B cell (primary cell): ENCODE measurements at regions not wholly inside any gene's neighbourhood (a gene's known extent, or its start where the extent isn't known, plus 50 kb on each side); places are given as distances from the start of the nearest gene placed in this dataset.

Source experiments
- ATAC-seq: fragments of 200-7000 bp; cut with Tn5 transposase; one replicate; pipeline ENCODE4 v1.10.0; 2021; ENCODE audit warnings: low read depth, mild to moderate bottlenecking, moderate number of reproducible peaks, moderate library complexity
- CTCF ChIA-PET: fragments of 350-600 bp; sonication (Branson Sonifier 250); formaldehyde crosslinking; loops from one replicate; lab custom pipeline; 2021; ENCODE audit warnings: antibody characterized with exemption, inconsistent platforms; lab: Charles Lee
- POLR2A ChIA-PET: fragments of 350-600 bp; sonication (Branson Sonifier 250); formaldehyde crosslinking; loops from one replicate; lab custom pipeline; 2021; ENCODE audit warnings: antibody characterized with exemption; lab: Charles Lee
- DNase-seq: peaks from one replicate; pipeline ENCODE4 v3.0.0; 2013
- H2AFZ ChIP-seq: 2 replicates; pipeline ENCODE4 v1.6.1; 2012; ENCODE audit warnings: mild to moderate bottlenecking, low read depth, low read length; ENCODE audit not compliant: insufficient read depth, poor library complexity, severe bottlenecking
- H3K27ac ChIP-seq, 2 donors: 1 replicate in 1 of 2; 2 replicates in 1 of 2; pipeline ENCODE4 v1.5.1; 2012 to 2013; ENCODE audit warnings: low read length in 2 of 2, mild to moderate bottlenecking in 2 of 2, moderate library complexity in 1 of 2
- H3K27me3 ChIP-seq, 4 experiments: fragments of 200-600 bp in 1 of 4; sonication (generic) in 1 of 4; replicated peaks in 1 of 4; 1 replicate in 2 of 4; 2 replicates in 2 of 4; pipeline versions ENCODE4 v1.6.1 to v1.7.0; 2013 to 2016; ENCODE audit warnings: low read length in 3 of 4, mild to moderate bottlenecking in 2 of 4, mixed read lengths in 1 of 4, moderate library complexity in 1 of 4; ENCODE audit not compliant: insufficient read depth in 4 of 4, control insufficient read depth in 3 of 4; ENCODE audit errors: control extremely low read depth in 1 of 4
- H3K36me3 ChIP-seq, 2 experiments: replicated peaks in 1 of 2; 1 replicate in 1 of 2; 2 replicates in 1 of 2; pipeline versions ENCODE4 v1.6.1 to v1.7.1; 2013; ENCODE audit warnings: low read length in 1 of 2; ENCODE audit not compliant: insufficient read depth in 2 of 2, control insufficient read depth in 1 of 2; ENCODE audit errors: control extremely low read depth in 1 of 2, extremely low read depth in 1 of 2
- H3K4me1 ChIP-seq, 2 donors: fragments of 200-600 bp in 1 of 2; sonication (generic) in 1 of 2; 1 replicate in 1 of 2; 2 replicates in 1 of 2; pipeline versions ENCODE4 v1.5.1 to v1.6.1; 2013 to 2017; ENCODE audit warnings: low read length in 2 of 2; ENCODE audit not compliant: control insufficient read depth in 2 of 2, insufficient read depth in 2 of 2
- H3K4me2 ChIP-seq: replicated peaks from 2 replicates; pipeline ENCODE3; 2012; ENCODE audit warnings: mild to moderate bottlenecking, low read depth, low read length; ENCODE audit not compliant: poor library complexity, severe bottlenecking
- H3K4me3 ChIP-seq, 5 experiments: fragments of 200-600 bp in 1 of 5; sonication (generic) in 1 of 5; 1 replicate in 3 of 5; 2 replicates in 2 of 5; pipeline versions ENCODE4 v1.5.1 to v1.7.0; 2011 to 2016; ENCODE audit warnings: low read length in 4 of 5, mild to moderate bottlenecking in 4 of 5, low read depth in 2 of 5, control low read depth in 1 of 5, moderate library complexity in 1 of 5; ENCODE audit not compliant: insufficient read depth in 1 of 5; ENCODE audit errors: control extremely low read depth in 1 of 5, extremely low read depth in 1 of 5
- H3K79me2 ChIP-seq: fragments of 200-600 bp; sonication (generic); one replicate; pipeline ENCODE4 v1.6.0; 2016; ENCODE audit warnings: low read length; ENCODE audit not compliant: control insufficient read depth, insufficient read depth
- H3K9ac ChIP-seq: fragments of 200-600 bp; sonication (generic); 2 replicates; pipeline ENCODE4 v1.6.1; 2017; ENCODE audit warnings: mild to moderate bottlenecking, low read length, moderate library complexity
- H3K9me3 ChIP-seq, 3 donors: one replicate each; pipeline versions ENCODE4 v1.6.1 to v1.7.1; 2013; ENCODE audit warnings: low read length in 2 of 3; ENCODE audit not compliant: control insufficient read depth in 2 of 3, insufficient read depth in 1 of 3; ENCODE audit errors: control extremely low read depth in 1 of 3
- H4K20me1 ChIP-seq: 2 replicates; pipeline ENCODE4 v1.6.0; 2012; ENCODE audit warnings: mild to moderate bottlenecking, low read length; ENCODE audit not compliant: insufficient read depth, control insufficient read depth, poor library complexity, severe bottlenecking
- H3K27ac Mint-ChIP-seq: one replicate; pipeline ENCODE4 v1.8.0; 2021; ENCODE audit warnings: mixed read lengths
- H3K27me3 Mint-ChIP-seq: one replicate; pipeline ENCODE4 v1.8.0; 2021; ENCODE audit warnings: mixed read lengths
- H3K4me1 Mint-ChIP-seq: one replicate; pipeline ENCODE4 v1.8.0; 2021; ENCODE audit warnings: mixed read lengths
- H3K4me3 Mint-ChIP-seq: one replicate; pipeline ENCODE4 v1.8.0; 2021; ENCODE audit warnings: mixed read lengths
- H3K9me3 Mint-ChIP-seq: one replicate; pipeline ENCODE4 v1.8.0; 2022; ENCODE audit warnings: mixed read lengths; ENCODE audit not compliant: insufficient read depth
- CTCF ChIP-seq: fragments of 200-600 bp; IDR thresholded peaks from one replicate; pipeline ENCODE4 v1.8.0; 2022; ENCODE audit warnings: antibody characterized with exemption, mild to moderate bottlenecking
- EZH2 ChIP-seq: IDR thresholded peaks from 2 replicates; pipeline ENCODE4 v1.6.1; 2012; ENCODE audit warnings: borderline replicate concordance, low read depth, mild to moderate bottlenecking, moderate library complexity, low read length; ENCODE audit not compliant: insufficient read depth, poor library complexity, severe bottlenecking
- WGBS: methylation state at CpG from one replicate; pipeline ENCODE4 v1.1.5; 2013; ENCODE audit warnings: missing lambda C conversion rate; ENCODE audit not compliant: insufficient coverage; 5-methylcytosine and 5-hydroxymethylcytosine counted together
- intact Hi-C: fragments of 100-400 bp; cut with micrococcal nuclease; formaldehyde crosslinking; loops from one replicate; pipeline ENCODE4 v1.10.0; 2022

DNA sequence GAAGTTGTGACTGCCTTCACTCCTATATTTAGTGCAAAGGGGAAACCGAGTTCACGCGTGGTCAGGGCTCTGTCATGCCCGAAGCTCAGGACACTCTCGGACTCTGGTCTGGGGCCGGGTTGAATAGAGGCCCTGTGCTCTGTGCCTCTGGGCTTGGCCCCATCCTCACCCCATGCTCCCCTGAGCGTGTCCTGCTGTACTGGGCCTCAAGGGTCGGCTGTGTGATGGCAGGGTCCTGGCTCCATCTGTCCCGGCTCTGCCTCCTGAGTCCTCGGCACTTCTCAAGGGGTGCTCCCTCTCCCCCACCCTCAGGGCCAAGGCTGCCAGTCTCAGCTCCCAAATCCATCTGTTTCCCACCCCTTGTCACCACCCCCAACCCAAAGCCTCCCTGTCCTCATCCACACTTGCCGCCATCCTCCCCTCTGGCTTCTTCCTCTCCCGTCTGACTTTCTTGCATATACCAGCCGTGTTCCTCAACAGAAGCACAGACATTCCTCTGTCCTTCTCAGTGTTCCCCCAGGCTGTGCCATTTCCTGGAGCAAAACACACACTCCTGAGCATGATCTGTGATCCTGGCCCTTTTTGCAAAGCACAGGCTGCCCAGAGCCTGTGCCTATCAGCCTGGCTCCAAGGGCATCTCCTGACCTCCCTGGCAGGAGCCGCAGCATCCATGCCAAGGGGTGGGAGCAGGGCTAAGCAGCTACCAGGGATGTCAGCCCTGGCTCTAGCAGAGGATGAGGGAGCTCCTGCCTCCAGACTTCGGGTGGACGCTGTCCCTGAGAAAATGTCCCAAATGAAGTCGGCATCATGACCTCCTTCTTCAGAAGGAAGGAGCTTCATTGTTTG, 64.2 kb upstream of the OTOS start:
- Histone ChIP-seq H4K20me1 (no peaks in the 10 kb centered on the region), H3K9me3 (peaks cover 0 to 14% (median 0%) of the 10 kb centered on the region in 3 donors), H3K9ac (no peak overlapping the region), H3K36me3 (no peaks in the 10 kb centered on the region), H3K4me2 (no peak overlapping the region), H3K27me3 (no peaks in the 10 kb centered on the region), H3K4me1 (no peaks in the 10 kb centered on the region), H2AFZ (no peak overlapping the region), H3K79me2 (no peaks in the 10 kb centered on the region), H3K27ac (no peak overlapping the region), H3K4me3 (no peak overlapping the region)
- ChIA-PET CTCF (no interaction called here), POLR2A (no interaction called here)
- TF ChIP-seq EZH2 (no peak), CTCF (no peak)
- no peak for ATAC-seq
- H3K9me3 Mint-ChIP-seq, result no peaks in the 10 kb centered on the region
- peaks cover 20% of the 10 kb centered on the region for H3K27me3 Mint-ChIP-seq
- H3K4me3 Mint-ChIP-seq, result no peak overlapping the region
- H3K27ac Mint-ChIP-seq, result no peak overlapping the region
- intact Hi-C loops, result no loop called here
- H3K4me1 Mint-ChIP-seq, result no peaks in the 10 kb centered on the region
- WGBS, result 87% methylated on average over 17 of the region's 17 CpGs
- DNase-seq, result no peak

- Histone ChIP-seq H2AFZ (no peak overlapping the region), H4K20me1 (no peaks in the 10 kb centered on the region), H3K9me3 (peaks cover 0 to 14% (median 0%) of the 10 kb centered on the region in 3 donors), H3K27me3 (no peaks in the 10 kb centered on the region), H3K27ac (no peak overlapping the region), H3K4me2 (no peak overlapping the region), H3K79me2 (no peaks in the 10 kb centered on the region), H3K4me1 (no peaks in the 10 kb centered on the region), H3K36me3 (no peaks in the 10 kb centered on the region), H3K4me3 (no peak overlapping the region), H3K9ac (no peak overlapping the region)
- H3K9me3 Mint-ChIP-seq, result no peaks in the 10 kb centered on the region
- ATAC-seq (no peak), DNase-seq (no peak)
- H3K27ac Mint-ChIP-seq, result no peak overlapping the region
- CTCF ChIA-PET, result no interaction called here
- 57% methylated on average over 3 of the region's 3 CpGs for WGBS
- intact Hi-C loops, result no loop called here
- POLR2A ChIA-PET, result no interaction called here
- no peaks in the 10 kb centered on the region for H3K4me1 Mint-ChIP-seq
- TF ChIP-seq EZH2, result no peak
- TF ChIP-seq CTCF, result no peak
- peaks cover 20% of the 10 kb centered on the region for H3K27me3 Mint-ChIP-seq
- no peak overlapping the region for H3K4me3 Mint-ChIP-seq
Observed at GRCh38 chr2:240205348-240205747, 64.9 kb upstream of the OTOS start.
